GM12878 (cell line): ENCODE measurements at regions not wholly inside any gene's neighbourhood (a gene's known extent, or its start where the extent isn't known, plus 50 kb on each side); places are given as distances from the start of the nearest gene placed in this dataset.

Source experiments
- ATAC-seq: fragments of 200-7000 bp; cut with Tn5 transposase; 3 replicates; pipeline ENCODE4 v1.9.1; 2020; ENCODE audit warnings: mild to moderate bottlenecking, moderate library complexity
- BruUV-seq: library from RNA; stranded (reverse); fragments of 400-500 nt; replicated peaks from 2 replicates; lab custom pipeline; 2021; lab: Mats Ljungman, UMichigan
- CTCF ChIA-PET: fragments of 300-600 bp; sonication (Branson Sonifier 250); formaldehyde crosslinking; extraction: SDS; loops from one replicate; lab custom pipeline; 2021; ENCODE audit warnings: inconsistent platforms; lab: Yijun Ruan, JAX
- POLR2A ChIA-PET: fragments of 350-600 bp; formaldehyde crosslinking; extraction: SDS; loops from one replicate; lab custom pipeline; 2021; ENCODE audit warnings: inconsistent platforms; lab: Charles Lee
- RAD21 ChIA-PET: fragments of 300-600 bp; sonication (Branson Sonifier 250); formaldehyde crosslinking; loops from one replicate; lab custom pipeline; 2023; ENCODE audit warnings: antibody characterized with exemption; ENCODE audit not compliant: unreplicated experiment; lab: Charles Lee
- SMC1A ChIA-PET: fragments of 300-600 bp; sonication (Branson Sonifier 250); formaldehyde crosslinking; loops from one replicate; lab custom pipeline; 2023; ENCODE audit not compliant: unreplicated experiment, uncharacterized antibody; lab: Charles Lee
- DNase-seq: peaks from one replicate; pipeline ENCODE4 v3.0.0-alpha.2; 2011; ENCODE audit warnings: low read depth, low spot score
- FAIRE-seq: peaks from 3 replicates; lab custom pipeline; 2011; peaks lifted over from hg19 to GRCh38; lab: Jason Lieb, UNC
- H2AFZ ChIP-seq: 2 replicates; pipeline ENCODE4 v1.6.0; 2011; ENCODE audit warnings: low read depth, low read length, control low read depth; ENCODE audit not compliant: control insufficient read depth
- H3K27ac ChIP-seq: 2 replicates; pipeline ENCODE4 v1.5.1; 2011; ENCODE audit warnings: control low read depth; ENCODE audit not compliant: control insufficient read depth, insufficient read depth
- H3K27me3 ChIP-seq, 2 experiments: replicated peaks in 1 of 2; 2 replicates each; pipeline versions ENCODE4 v1.6.0 to v1.6.1; 2011; ENCODE audit warnings: low read length in 1 of 2; ENCODE audit not compliant: control insufficient read depth in 2 of 2, insufficient read depth in 2 of 2
- H3K36me3 ChIP-seq, 2 experiments: 2 replicates each; pipeline ENCODE4 v1.5.1; 2011; ENCODE audit warnings: low read length in 1 of 2; ENCODE audit not compliant: control insufficient read depth in 2 of 2, insufficient read depth in 2 of 2
- H3K4me1 ChIP-seq: 2 replicates; pipeline ENCODE4 v1.6.1; 2011; ENCODE audit warnings: mild to moderate bottlenecking, low read length, moderate library complexity, mixed read lengths; ENCODE audit not compliant: control insufficient read depth, insufficient read depth
- H3K4me2 ChIP-seq: 2 replicates; pipeline ENCODE4 v1.6.0; 2011; ENCODE audit warnings: control low read depth; ENCODE audit not compliant: control insufficient read depth, insufficient read depth
- H3K4me3 ChIP-seq: fragments of 200-600 bp; sonication (generic); 2 replicates; pipeline ENCODE4 v1.5.1; 2016
- H3K79me2 ChIP-seq: 2 replicates; pipeline ENCODE4 v1.6.0; 2011; ENCODE audit warnings: low read length; ENCODE audit not compliant: control insufficient read depth, insufficient read depth
- H3K9ac ChIP-seq: 2 replicates; pipeline ENCODE4 v1.8.0; 2011; ENCODE audit warnings: low read length, control low read depth, mixed read lengths; ENCODE audit not compliant: control insufficient read depth, insufficient read depth
- H3K9me3 ChIP-seq: replicated peaks from 3 replicates; pipeline ENCODE4 v1.5.1; 2011; ENCODE audit warnings: mild to moderate bottlenecking, low read length; ENCODE audit not compliant: control insufficient read depth, insufficient read depth
- H4K20me1 ChIP-seq: 2 replicates; pipeline ENCODE4 v1.6.0; 2011; ENCODE audit not compliant: control insufficient read depth, insufficient read depth
- BRCA1 ChIP-seq: IDR thresholded peaks from 2 replicates; pipeline ENCODE4 v1.6.1; 2011; ENCODE audit warnings: low read depth, low read length, improper control_type of control experiment
- CBX5 ChIP-seq: sonication (generic); IDR thresholded peaks from 2 replicates; pipeline ENCODE4 v1.6.1; 2016; ENCODE audit warnings: low read depth, moderate library complexity, mild to moderate bottlenecking, inconsistent platforms
- CHD4 ChIP-seq: fragments of 200-600 bp; sonication (generic); IDR thresholded peaks from 2 replicates; pipeline ENCODE4 v1.6.1; 2016; ENCODE audit warnings: mild to moderate bottlenecking
- EGR1 ChIP-seq, 2 experiments: IDR thresholded peaks; 1 replicate in 1 of 2; 2 replicates in 1 of 2; pipeline ENCODE4 v1.6.1; 2011 to 2012; ENCODE audit warnings: low read depth in 2 of 2, low read length in 2 of 2, borderline replicate concordance in 1 of 2, mild to moderate bottlenecking in 1 of 2, moderate library complexity in 1 of 2
- ETV6 ChIP-seq, 2 experiments: fragments of 450-650 bp in 1 of 2; IDR thresholded peaks in 1 of 2; conservative IDR thresholded peaks in 1 of 2; 2 replicates each; pipeline ENCODE4 v1.6.1; 2014; ENCODE audit warnings: antibody characterized with exemption in 1 of 2, borderline replicate concordance in 1 of 2, low read depth in 1 of 2, mild to moderate bottlenecking in 1 of 2, moderate library complexity in 1 of 2
- HDAC2 ChIP-seq: fragments of 200-600 bp; sonication (generic); IDR thresholded peaks from 2 replicates; pipeline ENCODE4 v1.6.1; 2017
- HDGF ChIP-seq: fragments of 450-650 bp; IDR thresholded peaks from 2 replicates; pipeline ENCODE4 v1.6.1; 2016; ENCODE audit warnings: antibody characterized with exemption
- IRF4 ChIP-seq: IDR thresholded peaks from 2 replicates; pipeline ENCODE4 v1.6.1; 2011; ENCODE audit warnings: low read depth, low read length
- MEF2B ChIP-seq: fragments of 450-650 bp; IDR thresholded peaks from 2 replicates; pipeline ENCODE4 v1.6.1; 2018; ENCODE audit warnings: mild to moderate bottlenecking, moderate library complexity; ENCODE audit not compliant: partially characterized antibody, poor library complexity, severe bottlenecking
- NFXL1 ChIP-seq: fragments of 450-650 bp; IDR thresholded peaks from 2 replicates; pipeline ENCODE4 v1.6.1; 2017; ENCODE audit warnings: antibody characterized with exemption, mild to moderate bottlenecking, borderline replicate concordance
- POU2F2 ChIP-seq: IDR thresholded peaks from 3 replicates; pipeline ENCODE4 v1.6.1; 2011; ENCODE audit warnings: low read depth, mild to moderate bottlenecking, low read length, borderline replicate concordance
- RELA ChIP-seq: fragments of 450-650 bp; IDR thresholded peaks from 2 replicates; pipeline ENCODE4 v1.8.0; 2014; ENCODE audit warnings: borderline replicate concordance; ENCODE audit not compliant: partially characterized antibody
- SMAD5 ChIP-seq: IDR thresholded peaks from 2 replicates; pipeline ENCODE4 v1.6.1; 2016; ENCODE audit warnings: antibody characterized with exemption, low read depth
- WGBS: methylation state at CpG from one replicate; pipeline ENCODE4 v1.1.6; 2016; ENCODE audit warnings: low lambda C conversion rate; ENCODE audit not compliant: insufficient replicate concordance, insufficient coverage; ENCODE audit errors: missing lambda C conversion rate; 5-methylcytosine and 5-hydroxymethylcytosine counted together
- in situ Hi-C: fragments of 300-500 bp; cut with MboI; formaldehyde crosslinking; loops from 9 replicates; pipeline ENCODE4 v1.14.3; 2018; ENCODE audit warnings: mixed read lengths
- intact Hi-C: fragments of 100-400 bp; cut with micrococcal nuclease; formaldehyde crosslinking; loops from one replicate; pipeline ENCODE4 v1.14.2; 2022; ENCODE audit not compliant: unreplicated experiment
- TF ChIP-seq, protein P1 (sequence below): fragments of 150-350 bp; IDR thresholded peaks from 2 replicates; pipeline ENCODE4 v1.6.1; 2014; ENCODE audit warnings: mild to moderate bottlenecking, low read depth, low read length
- TF ChIP-seq, protein P2 (sequence below): IDR thresholded peaks from 2 replicates; pipeline ENCODE4 v1.6.1; 2011; ENCODE audit warnings: low read depth, mild to moderate bottlenecking, low read length, moderate library complexity, borderline replicate concordance; ENCODE audit errors: extremely low read depth

DNA sequence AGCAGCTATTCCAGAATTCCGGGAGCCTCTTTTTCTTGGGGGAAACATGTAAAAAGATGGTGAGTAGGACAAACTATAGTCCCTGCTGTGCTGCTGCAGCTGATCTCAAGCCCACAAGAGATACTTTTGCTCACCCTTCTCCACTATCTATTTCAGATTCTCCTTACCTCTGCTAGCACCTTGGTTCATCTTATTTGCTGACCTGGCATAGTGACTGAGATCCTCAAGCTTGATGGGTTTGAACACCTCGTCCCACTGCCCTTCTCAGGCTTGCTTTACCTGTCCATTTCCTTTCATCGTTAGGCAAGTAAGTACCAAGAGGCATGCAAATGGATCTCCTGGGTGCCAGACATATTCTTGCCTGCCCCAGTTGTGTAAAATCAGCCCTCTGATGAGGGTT, 338.4 kb upstream of the SMARCA2 start:
- no peaks in the 10 kb centered on the region for H3K4me1 ChIP-seq
- no peak overlapping the region for H2AFZ ChIP-seq
- H3K36me3 ChIP-seq = no peaks in the 10 kb centered on the region
- no peak overlapping the region for H3K4me3 ChIP-seq
- ATAC-seq (no peak), FAIRE-seq (no peak), DNase-seq (no peak)
- H4K20me1 ChIP-seq = no peaks in the 10 kb centered on the region
- no peak overlapping the region for H3K27ac ChIP-seq
- H3K27me3 ChIP-seq = no peaks in the 10 kb centered on the region; a peak in 1 of 4 replicates
- H3K9ac ChIP-seq = no peak overlapping the region
- TF ChIP-seq ETV6 (conservative IDR thresholded peaks at IDR 0.05 in 1 of 2, IDR thresholded peaks at IDR 0.05 in 1 of 2; ENCODE audit: borderline replicate concordance in 1 of 2, low read depth in 1 of 2) (no peak), CBX5 (no peak), HDAC2 (no peak), POU2F2 (no peak), RELA (no peak), SMAD5 (no peak), HDGF (no peak)
- TF ChIP-seq, all 136 proteins: peak for 0
- H3K79me2 ChIP-seq = no peaks in the 10 kb centered on the region
- POLR2A ChIA-PET = no interaction called here
- WGBS = 0% methylated on average over 3 of the region's 3 CpGs
- no TSS peak for BruUV-seq
- no peak overlapping the region for H3K4me2 ChIP-seq
- in situ Hi-C loops = loop anchor here (10.0 kb wide), 1 partner anchor 62 kb away; no protein-coding TSS in a partner anchor
- CTCF ChIA-PET = interaction anchor here (1.0 to 1.3 kb wide), 2 partner anchors 9 to 44 kb away, joined by 3 read pairs; no protein-coding TSS in a partner anchor
- intact Hi-C loops = no loop called here
- RAD21 ChIA-PET = no interaction called here
- no peaks in the 10 kb centered on the region for H3K9me3 ChIP-seq
- SMC1A ChIA-PET = interaction anchor here (1.1 to 1.3 kb wide), 2 partner anchors 18 to 24 kb away, joined by 3 to 4 read pairs; no protein-coding TSS in a partner anchor

- ChIA-PET POLR2A (no interaction called here), CTCF (interaction anchor here (0.7 kb wide), 1 partner anchor 18 kb away, joined by 3 read pairs; no protein-coding TSS in a partner anchor), SMC1A (interaction anchor here (1.3 kb wide), 1 partner anchor 14 kb away, joined by 3 read pairs; no protein-coding TSS in a partner anchor), RAD21 (no interaction called here)
- Histone ChIP-seq H3K27ac (no peak overlapping the region), H3K4me2 (no peak overlapping the region), H3K4me3 (no peak overlapping the region), H3K4me1 (no peaks in the 10 kb centered on the region), H3K79me2 (no peaks in the 10 kb centered on the region), H2AFZ (no peak overlapping the region), H3K9ac (no peak overlapping the region), H3K9me3 (no peaks in the 10 kb centered on the region), H4K20me1 (no peaks in the 10 kb centered on the region), H3K27me3 (no peaks in the 10 kb centered on the region; a peak in 2 of 4 replicates), H3K36me3 (no peaks in the 10 kb centered on the region)
- ATAC-seq = no peak
- WGBS = 41% methylated on average over 2 of the region's 2 CpGs
- BruUV-seq = no TSS peak
- DNase-seq = no peak
- intact Hi-C loops (no loop called here), in situ Hi-C loops (no loop called here)
- FAIRE-seq = no peak
- TF ChIP-seq EGR1 (IDR thresholded peaks at IDR 0.05; ENCODE audit: borderline replicate concordance in 1 of 2, low read depth in 2 of 2, low read length in 2 of 2) (no peak), IRF4 (no peak), NFXL1 (no peak), BRCA1 (no peak), MEF2B (no peak), CHD4 (no peak)
- TF ChIP-seq, protein P1, sequence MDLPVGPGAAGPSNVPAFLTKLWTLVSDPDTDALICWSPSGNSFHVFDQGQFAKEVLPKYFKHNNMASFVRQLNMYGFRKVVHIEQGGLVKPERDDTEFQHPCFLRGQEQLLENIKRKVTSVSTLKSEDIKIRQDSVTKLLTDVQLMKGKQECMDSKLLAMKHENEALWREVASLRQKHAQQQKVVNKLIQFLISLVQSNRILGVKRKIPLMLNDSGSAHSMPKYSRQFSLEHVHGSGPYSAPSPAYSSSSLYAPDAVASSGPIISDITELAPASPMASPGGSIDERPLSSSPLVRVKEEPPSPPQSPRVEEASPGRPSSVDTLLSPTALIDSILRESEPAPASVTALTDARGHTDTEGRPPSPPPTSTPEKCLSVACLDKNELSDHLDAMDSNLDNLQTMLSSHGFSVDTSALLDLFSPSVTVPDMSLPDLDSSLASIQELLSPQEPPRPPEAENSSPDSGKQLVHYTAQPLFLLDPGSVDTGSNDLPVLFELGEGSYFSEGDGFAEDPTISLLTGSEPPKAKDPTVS = no peak
- TF ChIP-seq, protein P2, sequence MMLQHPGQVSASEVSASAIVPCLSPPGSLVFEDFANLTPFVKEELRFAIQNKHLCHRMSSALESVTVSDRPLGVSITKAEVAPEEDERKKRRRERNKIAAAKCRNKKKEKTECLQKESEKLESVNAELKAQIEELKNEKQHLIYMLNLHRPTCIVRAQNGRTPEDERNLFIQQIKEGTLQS = no peak
Measured at GRCh38 chr9:1683951-1684350, 331.2 kb upstream of the SMARCA2 start.
